NCI-H1417 treated with DMSO at 0.1 percent for 48 hours (cell line): ENCODE measurements at regions not wholly inside any gene's neighbourhood (a gene's known extent, or its start where the extent isn't known, plus 50 kb on each side); places are given as distances from the start of the nearest gene placed in this dataset.
"Not testable (repeated sequence)": the region's sequence is repeated elsewhere in the genome, so short reads cannot be mapped to it uniquely, and the experiment has no call there.

Experiments
- DNase-seq: peaks from one replicate; lab custom pipeline; 2025; lab: John Stamatoyannopoulos, UW

DNA sequence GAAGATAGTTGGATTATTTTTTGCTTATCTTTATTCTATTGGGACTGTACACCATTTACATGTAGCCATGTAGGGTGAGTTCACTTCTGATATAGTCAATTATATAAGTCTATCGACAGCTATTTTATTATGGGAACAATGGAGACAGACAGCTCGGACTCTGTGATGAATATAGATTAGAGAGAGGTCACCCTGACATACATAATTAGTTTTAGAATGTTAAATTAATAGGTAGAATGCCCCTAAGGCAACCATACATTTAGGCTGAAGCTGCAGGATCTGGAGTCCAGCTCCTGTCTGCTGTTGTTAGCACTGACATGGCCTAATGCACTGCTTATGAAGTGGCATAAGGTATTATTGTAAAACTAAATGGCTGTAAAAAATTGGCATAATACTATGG lies 700.8 kb downstream of the MAT2B start:
- DNase-seq: no peak

DNA sequence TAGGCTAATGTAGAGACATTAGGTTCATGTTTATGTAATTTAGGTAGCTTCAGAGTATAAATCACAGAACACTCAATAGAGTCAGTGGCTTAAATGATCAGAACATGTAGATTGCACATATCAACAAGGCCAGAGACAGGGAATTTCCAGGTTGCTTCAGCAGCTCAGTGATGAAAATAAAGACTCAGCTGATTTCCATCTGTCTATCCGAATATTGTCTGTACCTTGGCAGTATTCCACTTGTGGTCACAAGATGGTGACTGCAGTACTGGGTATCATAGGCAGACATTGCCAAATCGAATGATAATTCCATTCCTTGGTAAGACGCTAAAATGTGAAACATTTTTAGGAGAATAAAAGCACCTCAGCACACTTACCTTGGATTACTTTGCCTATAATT lies 702.2 kb downstream of the MAT2B start:
- no peak for DNase-seq

DNA sequence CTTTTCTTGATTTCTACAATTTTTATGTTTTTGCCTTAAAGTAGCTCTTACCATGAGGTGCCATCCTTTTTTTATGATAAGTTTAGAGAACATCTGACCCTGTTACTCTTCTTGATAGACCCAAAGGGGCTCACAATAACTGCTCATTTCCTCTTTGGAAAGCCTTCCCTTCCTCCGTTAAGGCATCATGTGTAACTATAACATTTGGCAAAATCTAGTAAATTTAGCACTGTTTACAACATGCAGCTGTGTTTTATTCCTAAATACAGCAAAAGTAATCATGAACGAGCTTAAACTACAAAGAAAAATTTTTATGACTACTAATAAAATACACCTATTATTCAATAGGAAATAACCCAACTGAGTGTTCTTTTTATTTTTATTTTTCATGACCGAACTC lies 705.1 kb downstream of the MAT2B start:
- no peak for DNase-seq

DNA sequence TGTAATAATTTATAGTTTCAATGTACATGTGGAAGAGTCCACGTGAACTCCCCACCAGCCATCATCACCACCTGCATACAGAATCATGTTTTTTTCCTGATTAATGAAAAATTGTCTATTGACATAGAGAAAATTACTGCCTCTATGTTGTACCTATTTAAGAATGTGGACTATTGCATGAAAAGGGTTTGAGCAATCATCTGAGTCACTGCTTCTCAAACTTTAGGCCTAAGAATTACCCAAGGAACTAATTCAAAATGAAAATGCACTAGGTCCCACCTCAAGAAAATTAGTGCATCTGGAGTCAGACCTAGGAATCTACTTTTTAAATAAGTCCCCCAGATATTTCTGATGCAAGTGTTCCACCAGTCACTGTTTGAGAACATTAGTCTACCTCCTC lies 709.3 kb downstream of the MAT2B start:
- no peak for DNase-seq

DNA sequence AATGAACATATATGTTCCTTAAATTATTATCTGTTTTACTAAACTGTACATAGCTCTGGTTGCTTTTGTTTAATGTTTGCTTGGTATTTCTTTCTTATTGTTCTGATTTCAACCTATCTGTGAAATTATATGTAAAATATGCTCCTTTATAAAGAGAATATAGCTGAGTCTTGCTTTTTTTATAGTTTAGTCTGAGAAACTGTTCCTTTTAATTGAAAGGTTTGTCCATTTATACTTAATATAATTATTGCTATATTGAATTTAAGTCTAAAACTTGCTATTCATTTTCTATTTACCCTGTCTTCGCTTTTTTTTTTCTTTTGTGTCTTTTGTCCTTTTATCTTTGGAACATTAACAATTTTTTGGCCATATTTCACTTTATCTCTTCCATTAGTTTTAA lies 712.0 kb downstream of the MAT2B start:
- no peak for DNase-seq

DNA sequence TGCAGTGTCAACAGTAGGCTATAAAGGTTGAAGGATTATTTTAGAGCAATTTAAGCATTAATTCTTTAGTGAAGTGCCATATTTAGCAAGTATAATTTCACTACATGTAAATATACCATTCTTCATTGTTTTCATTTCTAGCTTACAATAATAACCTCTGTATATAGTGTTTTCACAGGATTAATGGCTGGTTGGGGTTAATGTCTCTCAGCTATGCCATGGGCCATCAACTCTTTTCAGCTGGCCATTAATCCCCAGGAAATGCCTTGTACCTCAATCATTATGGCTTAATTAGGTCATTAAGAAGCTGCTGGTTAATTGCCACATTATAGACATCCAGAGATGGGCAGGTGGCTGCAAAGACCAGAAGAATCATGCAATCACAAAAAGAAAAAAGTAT lies 715.1 kb downstream of the MAT2B start:
- DNase-seq: peak; percentile 31

DNA sequence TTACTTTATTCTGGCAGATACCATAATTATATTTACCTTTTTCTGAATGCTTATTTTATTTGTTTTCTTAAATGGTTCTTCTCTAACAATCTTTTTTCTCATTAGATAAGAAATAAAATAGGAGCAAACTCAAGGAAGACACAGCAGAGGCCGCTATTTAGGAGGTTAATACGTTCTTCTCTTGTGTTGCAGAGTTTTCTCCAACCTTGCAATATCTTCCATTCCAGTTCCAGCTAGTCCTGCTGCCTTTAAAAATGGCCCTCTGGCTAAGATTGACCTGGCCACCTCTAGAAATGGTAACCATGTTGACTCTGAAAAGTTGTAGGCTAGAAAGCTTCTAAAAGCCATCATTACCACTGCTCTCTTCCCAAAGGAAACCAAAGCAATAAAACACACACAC lies 718.8 kb downstream of the MAT2B start:
- DNase-seq: no peak

DNA sequence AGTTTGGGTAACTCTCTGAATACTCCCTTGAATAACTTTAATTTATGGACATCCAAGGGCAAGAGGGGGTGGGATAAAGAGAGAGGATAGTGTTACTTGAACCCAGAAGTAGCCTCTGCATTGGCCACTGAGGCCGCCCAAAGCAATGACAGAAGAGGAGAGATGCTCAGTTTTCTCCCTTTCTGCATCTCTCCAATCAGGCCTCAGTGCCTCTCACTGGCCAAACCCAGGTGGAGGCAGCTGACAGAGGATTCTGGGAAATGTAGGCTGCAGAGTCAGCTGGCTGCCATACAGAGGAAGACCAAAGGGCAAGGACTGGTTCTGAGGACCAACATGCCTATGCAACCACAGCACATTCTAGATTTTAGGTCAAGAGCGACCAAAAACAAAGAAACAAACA lies 719.4 kb downstream of the MAT2B start:
- DNase-seq: no peak

DNA sequence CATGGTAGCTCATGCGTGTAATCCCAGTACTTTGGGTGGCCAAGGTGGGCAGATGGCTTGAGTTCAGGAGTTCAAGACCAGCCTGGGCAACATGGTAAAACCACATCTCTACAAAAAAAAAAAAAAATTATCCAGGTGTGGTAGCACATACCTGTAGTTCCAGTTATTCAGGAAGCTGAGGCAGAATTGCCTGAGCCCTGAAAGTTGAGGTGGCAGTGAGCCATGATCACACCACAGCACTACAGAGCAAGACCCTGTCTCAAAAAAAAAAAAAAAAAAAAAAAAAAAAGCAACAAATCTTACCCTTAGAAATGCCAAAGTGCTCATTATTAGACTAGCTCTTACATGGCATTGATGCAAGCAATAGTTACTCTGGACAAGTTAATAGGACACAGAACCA lies 724.9 kb downstream of the MAT2B start:
- DNase-seq: no peak

DNA sequence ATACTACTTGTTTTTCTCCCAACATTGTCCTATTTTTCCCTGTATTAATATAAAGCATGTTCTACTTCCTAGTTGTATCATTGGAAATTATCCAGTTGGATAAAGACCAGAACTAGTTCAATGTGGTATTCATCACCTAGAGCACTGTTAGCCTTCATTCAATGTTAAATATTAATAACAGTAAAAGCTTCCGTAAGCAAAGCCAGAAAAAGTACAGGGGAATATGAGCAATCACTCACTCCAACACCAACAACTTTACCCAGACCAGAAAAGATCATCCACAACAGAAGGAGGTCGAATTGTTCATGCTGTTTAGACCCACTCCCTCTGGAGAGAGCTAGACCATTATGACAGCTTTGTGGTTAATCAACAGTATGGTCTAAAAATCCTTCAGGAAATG lies 728.4 kb downstream of the MAT2B start:
- no peak for DNase-seq

DNA sequence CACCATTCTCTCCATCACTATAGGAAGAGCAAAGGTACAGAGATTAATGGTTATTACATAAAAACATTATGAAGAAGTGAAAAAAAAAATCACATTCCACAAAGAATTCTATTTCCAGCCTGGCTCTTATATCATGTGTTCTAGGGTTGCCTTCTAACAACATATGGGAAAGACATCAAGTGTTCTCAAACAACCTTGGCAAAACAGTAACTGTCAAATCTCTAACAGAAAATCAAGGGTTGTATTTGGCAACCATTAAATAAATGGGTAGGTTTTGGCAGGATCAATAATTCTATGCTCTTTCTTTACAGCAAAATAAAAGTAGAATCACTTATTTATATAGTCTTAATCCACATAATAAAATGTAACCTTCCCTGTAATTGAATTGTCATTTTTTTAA lies 728.9 kb downstream of the MAT2B start:
- DNase-seq: no peak

DNA sequence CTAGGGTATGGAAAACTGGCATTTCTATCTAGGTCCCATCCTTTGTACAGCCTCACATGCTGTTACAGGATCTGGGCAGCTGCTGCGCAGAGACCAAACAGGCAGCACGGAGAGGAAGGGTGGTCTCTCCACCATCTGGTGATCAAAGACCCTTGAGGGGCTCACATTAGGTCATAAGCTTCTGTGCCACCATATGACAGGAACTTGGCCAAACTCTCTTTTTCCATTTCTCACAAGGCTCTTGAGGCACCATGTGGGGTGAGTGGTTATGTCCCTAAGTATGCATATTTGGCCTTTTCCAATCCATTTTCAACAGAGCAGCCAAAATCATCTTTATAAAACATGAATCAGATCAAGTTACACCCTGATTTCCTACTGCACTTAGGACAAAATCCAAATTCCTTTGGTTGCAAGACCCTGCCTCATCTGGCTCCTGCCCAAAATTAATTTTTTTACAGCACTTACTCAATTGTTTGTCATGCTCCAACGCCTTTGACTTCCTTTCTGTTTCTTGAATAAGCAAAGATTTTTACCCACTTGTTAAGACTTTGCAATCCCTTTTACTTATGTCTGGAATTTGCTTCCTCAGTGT lies 730.0 kb downstream of the MAT2B start:
- DNase-seq: no peak

DNA sequence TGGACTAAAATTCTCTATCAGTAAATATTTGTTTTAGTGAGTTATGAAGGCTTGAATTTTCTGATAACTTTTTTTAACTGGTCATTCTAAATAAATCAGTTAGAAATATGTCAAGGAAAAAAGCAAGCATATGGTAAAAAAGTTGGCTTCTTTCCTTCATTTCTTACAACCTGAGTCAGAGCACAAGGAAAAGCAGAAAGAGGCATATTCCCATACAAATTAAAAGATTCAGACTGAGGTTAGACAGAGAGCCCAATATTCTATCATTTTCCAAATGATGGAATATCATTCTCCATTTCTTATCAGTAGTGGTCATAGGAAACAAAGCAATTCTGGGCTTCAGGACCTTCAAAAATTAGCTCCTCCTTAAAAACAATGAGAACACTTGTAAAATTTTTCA lies 732.1 kb downstream of the MAT2B start:
- no peak for DNase-seq

DNA sequence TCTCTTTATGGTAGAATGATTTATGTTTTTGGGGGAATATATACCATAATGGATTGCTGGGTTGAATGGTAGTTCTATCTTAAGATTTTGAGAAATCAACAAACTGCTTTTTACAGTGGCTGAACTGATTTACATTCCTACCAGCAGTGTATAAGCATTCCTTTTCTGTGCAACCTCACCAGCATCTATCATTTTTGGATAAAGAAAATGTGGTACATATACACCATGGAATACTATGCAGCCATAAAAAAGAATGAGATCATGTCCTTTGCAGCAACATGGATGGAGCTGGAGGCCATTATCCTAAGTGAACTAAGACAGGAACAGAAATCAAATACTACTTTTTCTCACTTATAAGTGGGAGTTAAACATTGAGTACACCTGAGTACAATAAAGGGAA lies 746.4 kb downstream of the MAT2B start:
- not testable (repeated sequence) for DNase-seq

DNA sequence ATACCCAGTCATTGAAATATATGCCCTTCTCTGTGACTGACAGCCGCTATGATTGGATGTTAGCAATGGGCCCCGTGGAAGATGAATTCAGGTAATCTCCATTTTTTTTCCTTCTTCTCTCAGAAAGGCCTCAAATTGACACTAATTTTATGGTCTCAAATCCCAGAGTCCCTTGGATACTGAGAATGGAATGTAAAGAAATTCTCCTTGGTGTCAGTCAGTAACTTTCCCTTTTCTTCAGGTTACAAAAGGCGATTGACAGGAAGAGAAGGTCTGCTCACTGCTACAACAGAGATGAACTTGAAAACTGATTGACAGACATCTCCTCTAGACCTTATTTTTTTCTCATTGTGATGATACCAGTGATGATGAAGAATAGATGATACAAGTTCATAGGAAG lies 748.3 kb downstream of the MAT2B start:
- DNase-seq: no peak

DNA sequence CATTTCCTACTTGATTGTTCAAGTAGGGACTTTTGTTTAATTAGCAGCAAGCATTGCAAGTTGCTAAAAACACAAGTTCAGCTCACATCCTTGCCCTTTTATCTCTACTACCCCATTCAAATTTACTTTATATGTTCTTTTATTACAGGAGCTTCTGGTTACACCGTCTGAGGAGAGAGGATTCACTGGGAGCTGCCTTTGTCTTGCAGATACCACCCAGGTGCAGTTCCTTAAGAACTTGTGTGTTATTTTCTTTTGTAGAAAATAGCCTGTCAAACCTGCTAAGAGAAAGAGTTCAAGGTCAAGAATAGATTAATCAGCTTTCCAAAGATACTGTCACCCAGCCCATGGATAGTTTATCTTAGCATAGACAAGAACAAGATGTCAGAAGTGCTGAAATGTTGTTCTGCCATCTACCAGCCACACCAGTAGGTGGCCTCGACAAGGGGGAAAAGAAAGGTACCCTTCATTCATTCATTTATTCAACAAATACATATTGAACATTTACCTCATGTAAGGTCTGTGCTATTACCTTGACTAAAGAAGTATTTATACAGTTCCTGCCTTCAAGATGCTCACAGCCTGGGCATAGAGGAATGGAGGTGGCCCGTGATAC lies 750.3 kb downstream of the MAT2B start:
- no peak for DNase-seq

DNA sequence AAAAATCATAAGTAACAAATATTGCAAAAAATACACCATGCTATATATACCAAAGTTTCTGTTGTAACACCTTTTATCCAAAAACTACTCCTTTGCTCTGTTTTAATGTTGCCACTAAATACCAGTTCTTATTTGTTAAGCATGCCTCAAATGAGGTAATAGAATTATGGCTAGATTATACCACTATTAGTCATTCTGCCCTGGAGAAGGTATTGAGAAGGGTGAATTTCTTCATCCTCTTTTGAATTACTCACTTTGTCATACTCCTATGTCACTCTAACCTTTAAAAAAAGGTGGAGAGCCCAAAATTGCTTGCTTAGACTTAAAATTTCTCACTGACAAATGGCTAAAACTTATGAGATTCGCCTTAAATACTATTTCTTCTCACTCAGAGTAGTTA lies 750.9 kb downstream of the MAT2B start:
- DNase-seq: no peak

DNA sequence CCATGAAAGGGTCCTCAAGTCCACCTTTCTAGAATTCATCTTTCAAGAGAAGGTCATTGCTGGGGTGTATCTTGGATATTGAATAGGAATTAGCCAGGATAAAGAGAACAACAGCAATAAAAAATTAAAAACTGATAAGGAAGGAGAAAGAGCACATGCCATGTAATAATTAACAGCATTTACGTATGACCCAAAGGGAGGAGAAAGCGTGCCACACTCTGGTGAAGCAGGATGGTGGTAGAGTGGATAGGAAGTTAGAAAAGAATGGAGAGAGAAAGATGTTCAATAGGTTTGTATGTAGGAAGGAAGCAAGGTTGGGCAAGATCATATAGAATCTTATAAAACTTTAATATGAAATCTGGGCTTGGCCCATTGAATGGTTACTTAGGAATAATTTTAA lies 751.5 kb downstream of the MAT2B start:
- no peak for DNase-seq

DNA sequence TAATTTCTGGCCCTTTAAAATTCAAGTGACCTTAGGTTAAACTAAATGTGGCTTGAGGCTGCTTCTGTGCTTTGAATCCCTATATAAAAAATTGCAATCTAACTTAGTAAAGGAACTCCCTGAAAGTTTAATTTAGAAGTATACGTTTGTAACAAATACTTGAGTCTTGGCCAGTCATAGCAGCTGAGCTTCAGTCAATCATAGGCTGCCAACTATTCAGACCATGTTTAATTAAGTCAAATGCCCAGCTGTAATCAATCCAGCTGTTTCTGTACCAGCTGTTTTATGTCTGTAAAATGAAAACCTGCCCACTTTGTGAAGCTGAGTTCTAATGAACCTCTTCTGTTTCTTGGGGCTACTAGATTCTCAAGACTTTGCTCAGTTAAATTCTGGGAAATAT lies 760.1 kb downstream of the MAT2B start:
- no peak for DNase-seq

DNA sequence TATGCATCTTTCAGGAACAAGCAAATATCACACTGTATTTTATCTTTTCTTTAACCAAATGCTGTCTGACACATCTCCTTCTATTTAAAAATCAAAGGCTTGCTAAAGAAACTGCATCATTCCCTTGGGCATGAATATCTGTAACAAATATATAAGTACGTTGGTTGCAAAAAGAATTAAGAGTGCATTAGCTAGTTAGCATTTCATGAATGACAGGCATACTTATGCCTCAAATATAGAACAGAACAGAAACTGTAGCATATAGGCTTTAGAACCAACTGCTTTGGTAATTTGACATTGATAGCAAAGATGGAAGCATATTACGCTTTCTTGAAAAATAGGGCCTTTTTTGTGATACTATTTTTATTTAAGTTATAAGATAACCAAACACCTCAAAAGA lies 761.2 kb downstream of the MAT2B start:
- no peak for DNase-seq

DNA sequence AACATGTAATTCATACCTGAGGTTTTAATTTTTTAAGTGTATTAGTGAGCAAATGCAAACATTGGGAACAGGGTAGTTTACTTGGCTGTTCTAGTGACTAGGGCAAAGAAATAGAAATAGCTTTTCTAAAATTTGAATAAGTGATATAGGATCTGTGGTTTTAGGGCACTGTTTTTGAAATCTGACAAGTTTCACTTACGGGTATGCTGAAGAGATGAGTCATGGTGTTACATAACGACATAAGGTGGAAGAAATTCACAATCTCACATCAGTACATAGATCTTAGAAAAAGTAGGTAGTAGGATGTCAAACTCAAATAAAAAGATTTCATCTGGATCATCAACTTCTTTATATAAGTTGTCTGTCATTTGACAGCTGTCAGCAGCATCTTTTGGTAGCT lies 772.3 kb downstream of the MAT2B start:
- DNase-seq: no peak

DNA sequence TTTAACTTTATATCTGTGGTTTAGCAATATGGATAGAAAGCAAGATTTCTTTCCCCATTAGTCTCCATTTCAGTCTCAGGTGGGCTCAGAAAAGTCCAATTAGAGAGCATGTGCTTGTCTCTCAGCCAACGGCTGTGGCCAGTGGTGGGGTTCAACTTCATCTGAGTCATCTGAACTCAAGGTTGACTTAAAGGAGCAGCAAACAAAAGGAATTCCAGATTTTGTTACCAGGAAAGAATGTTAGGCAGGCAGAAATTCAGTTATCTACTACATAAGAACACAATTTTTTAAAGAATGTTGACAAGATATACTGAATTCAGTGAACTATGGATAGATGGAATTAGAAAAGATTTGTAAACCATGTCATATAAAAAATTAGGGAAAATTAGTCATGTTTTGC lies 784.1 kb downstream of the MAT2B start:
- no peak for DNase-seq

DNA sequence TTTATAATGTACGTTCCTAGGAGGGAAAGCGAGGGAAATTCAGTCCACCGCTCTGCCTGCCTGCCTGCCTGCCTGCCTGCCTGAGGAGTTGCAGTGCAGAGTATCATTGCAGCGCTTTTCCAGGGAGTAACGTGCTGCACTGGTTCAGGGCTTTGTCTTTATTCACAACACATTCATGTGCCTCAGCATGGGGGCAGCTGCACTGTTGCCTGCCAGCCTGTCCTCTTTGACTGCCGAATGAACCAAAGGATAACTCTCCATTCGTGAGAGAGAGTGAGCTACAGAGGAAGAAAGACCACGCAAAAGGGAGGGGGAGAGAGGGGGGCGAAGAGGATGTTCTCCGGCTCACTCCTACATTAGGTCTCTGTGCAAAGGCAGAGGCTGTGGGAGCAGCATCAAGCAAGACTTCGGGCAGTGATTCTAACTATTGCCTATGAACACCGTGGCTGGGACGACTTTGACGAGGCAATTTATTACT lies 791.2 kb downstream of the MAT2B start:
- no peak for DNase-seq

DNA sequence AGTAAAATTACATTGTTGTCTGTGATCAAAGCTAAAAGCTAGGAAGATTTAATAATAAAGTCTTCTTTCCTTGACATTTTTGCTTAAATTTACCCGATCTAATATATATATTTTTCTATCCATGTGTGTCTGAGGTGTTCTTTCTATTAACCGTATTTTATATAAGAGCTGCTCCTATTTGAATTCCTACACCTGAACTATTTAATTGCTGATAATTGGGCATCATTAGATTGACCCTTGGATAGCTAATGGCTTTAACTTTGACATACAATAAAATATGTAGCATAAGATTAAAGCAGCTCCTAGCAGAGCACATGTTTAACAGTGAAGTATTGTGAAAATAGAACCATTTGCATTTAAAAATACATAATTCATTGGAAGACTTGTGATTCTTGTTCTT lies 792.7 kb downstream of the MAT2B start:
- DNase-seq: no peak
